ENCODE measurements at regions not wholly inside any gene's neighbourhood (a gene's known extent, or its start where the extent isn't known, plus 50 kb on each side); places are given as distances from the start of the nearest gene placed in this dataset.
"Not testable (repeated sequence)": the region's sequence is repeated elsewhere in the genome, so short reads cannot be mapped to it uniquely, and the experiment has no call there.

GRCh38 chr9:17846948-17847655 lies 268.2 kb downstream of the SH3GL2 start:
- DNase-seq (ENCODE audit: low spot score), result no peak

- no peak for DNase-seq (ENCODE audit: low spot score)
Measured at GRCh38 chr9:17847908-17848307, 269.0 kb downstream of the SH3GL2 start.

DNA sequence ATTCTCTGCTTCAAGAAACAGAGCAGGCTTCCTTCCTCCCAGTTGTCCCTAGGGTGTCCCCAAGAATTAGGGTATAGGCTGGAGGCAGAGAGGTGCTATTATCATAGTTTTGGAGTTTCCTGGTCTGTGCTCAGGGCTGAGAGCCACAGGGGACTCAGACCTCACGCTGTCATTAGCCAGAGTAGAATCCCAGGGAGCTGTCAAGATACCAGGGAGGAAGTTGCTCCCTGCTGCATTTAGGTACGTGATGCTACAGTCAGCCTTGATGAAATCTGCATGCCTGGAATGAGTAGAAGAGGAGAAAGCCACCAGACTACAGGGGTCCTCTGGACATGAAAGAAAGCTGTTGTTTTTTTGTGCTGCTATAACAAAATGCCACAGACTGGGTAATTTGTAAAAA lies 273.2 kb downstream of the SH3GL2 start:
- DNase-seq (ENCODE audit: low spot score), result no peak

DNA sequence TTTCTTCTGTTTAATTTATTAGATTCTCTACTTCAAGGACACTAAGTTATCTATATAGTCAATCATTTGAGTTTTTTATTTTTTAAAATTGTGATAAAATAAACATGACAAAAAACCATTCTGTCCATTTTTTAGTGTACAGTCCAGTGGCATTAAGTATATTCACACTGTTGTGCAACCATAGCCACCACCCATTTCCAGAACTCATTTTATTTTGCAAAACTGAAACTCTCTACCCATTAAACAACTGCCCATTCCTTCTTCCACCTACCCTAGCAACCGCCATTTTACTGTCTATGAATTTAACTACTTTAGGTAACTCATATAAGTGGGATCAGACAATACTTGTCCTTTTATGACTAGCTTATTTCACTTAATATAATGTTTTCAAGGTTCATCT lies 275.6 kb downstream of the SH3GL2 start:
- DNase-seq (ENCODE audit: low spot score), result no peak

DNA sequence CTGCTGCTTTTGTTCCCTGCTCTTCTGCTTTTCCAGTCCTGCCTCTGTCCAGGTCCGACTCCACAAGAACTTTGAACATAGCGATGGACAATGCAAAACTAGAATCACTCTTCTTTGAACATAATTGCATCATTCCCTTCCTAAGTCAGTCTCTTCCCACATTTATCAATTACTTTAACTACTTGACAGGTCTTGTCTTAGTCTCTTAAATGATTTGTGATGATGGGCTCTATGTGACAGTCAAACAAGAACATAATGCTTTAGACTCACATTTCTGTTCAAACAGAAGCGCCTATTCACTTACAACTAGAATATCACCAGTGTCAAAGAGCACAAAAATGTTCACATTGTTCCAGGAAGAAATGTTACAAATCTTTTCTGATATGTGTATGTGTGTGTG lies 278.1 kb downstream of the SH3GL2 start:
- no peak for DNase-seq (ENCODE audit: low spot score)

DNA sequence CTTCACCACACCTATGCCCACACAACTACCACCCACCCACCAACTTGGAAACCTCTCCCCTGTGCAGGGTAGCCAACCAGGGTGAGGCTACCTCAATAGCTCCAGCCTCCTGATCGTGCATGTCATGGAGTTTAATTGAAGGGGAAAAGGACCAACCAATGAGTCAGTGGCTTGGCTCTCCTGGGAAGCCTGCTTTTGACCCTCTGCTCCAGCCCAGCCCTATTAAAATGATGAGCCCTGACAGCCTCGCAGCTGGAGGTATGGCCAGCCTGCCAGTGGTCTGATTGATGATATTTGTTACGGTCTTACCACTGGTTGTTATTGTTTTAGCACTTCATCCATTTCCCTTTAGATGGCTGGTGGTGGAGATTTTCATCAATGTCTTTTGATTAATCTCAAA lies 280.4 kb downstream of the SH3GL2 start:
- no peak for DNase-seq (ENCODE audit: low spot score)

GRCh38 chr9:17859987-17860386 lies 281.1 kb downstream of the SH3GL2 start:
- no peak for DNase-seq (ENCODE audit: low spot score)

GRCh38 chr9:17862101-17862500 lies 283.2 kb downstream of the SH3GL2 start:
- DNase-seq (ENCODE audit: low spot score), result no peak

DNA sequence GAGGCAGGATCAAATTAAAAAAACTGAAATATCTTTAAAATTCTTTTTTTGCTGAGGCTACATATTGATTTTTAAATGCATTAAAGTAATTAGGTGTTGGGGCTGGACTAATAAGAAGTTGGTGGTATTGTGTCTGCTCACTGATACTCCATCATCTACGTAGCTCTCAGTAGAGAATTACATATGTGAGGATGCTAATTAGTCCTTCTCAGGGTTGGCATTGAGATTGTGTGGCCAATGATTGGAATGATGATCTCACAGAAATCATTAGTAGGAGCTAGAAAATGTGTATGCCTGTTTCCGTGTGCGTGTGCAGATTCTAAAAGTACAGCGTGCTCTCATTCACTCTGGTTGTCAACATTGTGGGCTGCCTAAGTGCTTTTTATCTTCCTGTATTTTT lies 283.8 kb downstream of the SH3GL2 start:
- no peak for DNase-seq (ENCODE audit: low spot score)

GRCh38 chr9:17863213-17863883 lies 284.5 kb downstream of the SH3GL2 start:
- DNase-seq (ENCODE audit: low spot score), result no peak

DNA sequence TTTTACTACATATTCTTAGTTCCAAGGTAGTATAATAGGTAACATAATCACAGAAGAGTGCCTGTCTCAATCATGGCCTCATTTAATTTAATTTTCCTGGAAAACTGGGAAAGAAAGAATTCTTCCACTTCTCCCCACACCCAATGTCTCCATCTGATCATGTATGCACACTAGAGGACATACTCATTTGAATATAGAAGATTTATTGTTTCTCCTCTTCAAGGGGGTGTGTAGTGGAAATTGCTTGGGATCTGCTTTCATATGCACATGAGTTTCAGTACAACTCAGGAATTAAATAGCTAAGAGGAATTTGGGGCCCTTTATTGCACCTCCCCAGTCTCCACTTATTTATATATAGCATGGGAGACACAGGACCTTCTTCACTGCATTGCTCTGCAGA lies 285.1 kb downstream of the SH3GL2 start:
- no peak for DNase-seq (ENCODE audit: low spot score)

GRCh38 chr9:17864951-17865350 lies 286.1 kb downstream of the SH3GL2 start:
- no peak for DNase-seq (ENCODE audit: low spot score)

- DNase-seq (ENCODE audit: low spot score), result no peak
Measured at GRCh38 chr9:17865881-17866280, 287.0 kb downstream of the SH3GL2 start.

- no peak for DNase-seq (ENCODE audit: low spot score)
Measured at GRCh38 chr9:17870722-17871121, 291.9 kb downstream of the SH3GL2 start.

DNA sequence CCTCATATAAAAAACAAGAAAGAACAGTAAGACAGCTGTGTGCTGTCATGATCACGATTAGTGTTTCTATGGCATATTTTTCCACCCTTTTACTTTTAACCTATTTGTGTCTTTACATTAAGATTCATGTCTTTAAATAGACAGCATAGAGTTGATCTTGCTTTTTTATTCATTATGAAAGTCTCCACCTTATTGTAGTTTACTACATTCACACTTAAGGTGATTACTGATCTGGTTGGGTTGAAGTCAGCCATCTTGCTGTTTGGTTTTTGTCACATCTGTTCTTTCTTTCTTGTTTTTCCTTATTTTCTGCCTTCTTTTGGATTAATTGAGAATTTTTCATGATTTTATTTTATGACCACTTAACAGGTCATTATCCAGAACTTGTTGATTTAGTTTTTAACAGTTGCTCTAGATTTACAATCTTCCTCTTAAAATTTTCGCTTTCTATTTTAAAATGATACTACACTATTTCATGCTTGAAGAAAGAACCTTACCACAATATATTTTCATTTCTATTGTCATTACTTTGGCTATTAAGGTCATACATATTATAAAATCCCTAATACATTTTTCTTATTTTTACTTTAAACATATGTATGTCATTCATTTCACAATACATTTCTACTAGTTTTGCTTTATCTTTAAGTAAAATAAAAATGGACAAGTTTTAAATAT lies 292.5 kb downstream of the SH3GL2 start:
- no peak for DNase-seq (ENCODE audit: low spot score)

- no peak for DNase-seq (ENCODE audit: low spot score)
Measured at GRCh38 chr9:17875886-17876285, 297.0 kb downstream of the SH3GL2 start.

DNA sequence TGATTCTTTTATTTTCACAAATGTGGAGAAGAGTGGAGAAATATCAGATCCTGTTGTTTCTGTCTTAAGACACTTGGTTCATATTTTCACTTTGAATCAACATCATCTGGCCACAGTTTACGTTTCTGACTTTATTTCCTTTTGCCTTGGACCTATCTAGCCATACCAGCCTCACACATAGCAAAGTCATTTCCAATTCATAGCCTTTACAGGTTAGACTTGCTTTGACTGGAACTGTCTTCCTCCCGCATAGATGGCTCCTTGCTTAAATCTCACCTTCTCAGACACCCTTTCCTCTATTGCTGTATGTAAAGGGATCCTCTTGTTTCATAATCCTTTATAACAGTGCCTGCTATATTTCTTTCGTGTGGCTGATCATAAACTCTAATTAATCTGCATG lies 297.8 kb downstream of the SH3GL2 start:
- DNase-seq (ENCODE audit: low spot score), result no peak

- DNase-seq (ENCODE audit: low spot score), result no peak
Measured at GRCh38 chr9:17878810-17879370, 300.0 kb downstream of the SH3GL2 start.

DNA sequence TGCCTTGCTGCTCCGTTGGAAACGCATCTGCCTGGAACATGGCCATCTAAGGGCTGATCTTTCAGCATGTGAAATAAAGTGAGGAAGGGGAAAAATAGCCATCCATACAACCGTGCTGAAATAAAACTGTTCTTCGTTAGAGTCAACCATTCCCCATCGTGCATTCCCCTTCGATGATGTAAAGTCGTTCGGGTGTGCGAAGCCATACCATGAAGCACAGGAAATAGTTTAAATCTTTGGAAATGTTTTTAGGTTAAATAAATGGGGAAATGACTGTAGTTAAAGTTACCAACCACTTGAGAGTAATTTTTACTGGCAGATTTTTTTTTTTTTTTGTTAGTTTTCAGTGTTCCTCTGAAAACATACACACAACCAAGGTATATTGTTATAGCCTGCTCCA lies 302.5 kb downstream of the SH3GL2 start:
- no peak for DNase-seq (ENCODE audit: low spot score)

DNA sequence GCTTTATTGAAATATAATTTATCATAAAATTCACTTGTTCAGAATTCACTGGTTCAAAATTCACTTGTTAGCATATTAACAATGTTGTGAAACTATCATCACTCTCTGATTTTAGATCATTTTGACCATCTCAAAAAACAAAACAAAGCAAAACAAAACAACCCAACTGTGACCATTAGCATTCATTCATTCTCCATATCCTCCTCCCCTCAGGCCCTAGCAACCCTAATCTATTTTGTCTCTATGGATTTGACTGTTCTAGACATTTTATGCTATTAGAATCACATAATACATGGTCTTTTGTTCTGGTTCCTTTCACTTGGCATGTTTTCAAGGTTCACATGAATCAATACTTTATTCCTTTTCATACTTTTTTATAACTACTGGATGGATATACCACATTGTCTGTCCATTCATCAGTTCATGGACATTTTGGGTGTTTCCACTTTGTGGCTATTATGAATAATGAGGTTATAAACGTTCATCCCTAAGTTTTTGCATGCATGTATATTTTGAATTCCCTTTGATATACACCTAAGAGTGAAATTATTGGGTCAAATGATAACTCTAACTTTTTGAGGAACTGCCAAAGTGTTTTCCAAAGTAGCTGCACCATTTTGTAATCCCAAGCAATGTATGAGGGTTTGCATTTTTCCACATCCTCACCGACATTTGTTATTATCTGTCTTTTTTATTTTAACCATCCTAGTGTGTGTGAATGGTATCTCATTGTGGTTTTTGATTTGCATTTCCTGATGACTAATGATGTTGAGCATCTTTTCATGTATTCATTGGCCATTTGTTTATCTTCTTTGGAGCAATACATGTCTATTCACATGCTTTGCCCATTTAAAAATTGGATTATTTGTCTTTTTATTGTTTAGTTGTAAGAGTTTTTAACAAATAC lies 304.1 kb downstream of the SH3GL2 start:
- DNase-seq (ENCODE audit: low spot score), result no peak

DNA sequence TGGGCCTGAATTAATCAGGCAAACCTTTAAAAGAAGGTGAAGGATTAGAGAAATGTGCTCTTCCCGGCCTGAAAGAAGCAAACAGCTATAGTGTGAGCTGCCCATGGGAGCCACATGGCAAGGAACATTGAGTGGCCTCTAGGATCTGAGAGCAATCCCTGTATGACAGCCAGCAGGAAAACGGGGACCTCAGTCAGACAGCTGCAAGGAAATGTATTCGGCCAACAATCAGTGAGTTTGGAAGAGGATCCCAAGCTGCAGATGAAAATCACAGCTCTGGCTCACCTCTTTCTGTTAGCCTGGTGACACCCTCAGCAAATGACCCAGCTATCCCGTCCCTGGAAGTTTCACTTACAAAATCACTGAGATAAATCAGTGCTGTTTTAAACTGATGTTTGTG lies 309.2 kb downstream of the SH3GL2 start:
- no peak for DNase-seq (ENCODE audit: low spot score)

DNA sequence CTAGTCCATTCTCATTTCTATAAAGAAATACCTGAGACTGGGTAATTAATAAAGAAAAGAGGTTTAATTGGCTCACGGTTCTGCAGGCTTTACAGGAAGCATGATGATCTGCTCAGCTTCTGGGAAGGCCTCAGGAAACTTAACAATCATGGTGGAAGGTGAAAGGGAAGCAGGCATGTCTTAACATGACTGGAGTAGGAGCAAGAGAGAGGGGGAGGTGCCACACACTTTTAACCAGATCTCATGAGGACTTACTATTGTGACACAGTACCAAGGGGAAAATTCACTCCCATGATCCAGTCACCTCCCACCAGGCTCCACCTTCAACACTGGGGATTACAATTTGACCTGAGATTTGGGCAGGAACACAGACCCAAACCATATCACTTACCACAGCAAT lies 310.1 kb downstream of the SH3GL2 start:
- not testable (repeated sequence) for DNase-seq (ENCODE audit: low spot score)
